GM21786 (cell line): ENCODE measurements at regions not wholly inside any gene's neighbourhood (a gene's known extent, or its start where the extent isn't known, plus 50 kb on each side); places are given as distances from the start of the nearest gene placed in this dataset.

Experiments used
- ATAC-seq: cut with Tn5 transposase; IDR thresholded peaks from one replicate; pipeline ENCODE4 v1.9.1; 2021; ENCODE audit not compliant: unreplicated experiment

DNA sequence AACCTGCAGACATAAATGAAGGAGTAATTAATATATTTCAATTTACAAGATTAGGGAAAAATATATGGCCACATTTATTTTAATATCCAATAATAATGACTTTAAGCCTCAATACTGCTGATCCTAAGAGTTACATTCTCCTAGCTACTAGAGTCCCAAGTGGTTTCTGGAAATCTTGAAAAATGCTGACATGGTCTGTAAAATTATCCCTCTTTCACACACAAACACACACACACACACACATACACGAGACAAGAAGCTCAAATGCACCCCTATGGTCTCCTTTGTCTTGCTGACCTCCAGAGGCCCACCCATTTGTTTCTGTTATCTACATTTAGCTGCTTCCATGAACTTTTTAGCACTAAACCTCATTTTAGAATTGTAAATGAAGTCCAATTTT lies 53.0 kb upstream of the USP15 start:
- no peak for ATAC-seq
